ENCODE measurements at regions not wholly inside any gene's neighbourhood (a gene's known extent, or its start where the extent isn't known, plus 50 kb on each side); places are given as distances from the start of the nearest gene placed in this dataset.

GRCh38 chr14:30309405-30309804 is 249.6 kb upstream of the G2E3 start:
- Mint-ChIP-seq H3K36me3 (ENCODE audit: insufficient read depth, unreplicated experiment) (no peaks in the 10 kb centered on the region), H3K4me3 (ENCODE audit: unreplicated experiment) (no peak overlapping the region), H3K4me1 (ENCODE audit: insufficient read depth, unreplicated experiment) (no peaks in the 10 kb centered on the region), H3K27ac (ENCODE audit: low read depth, unreplicated experiment) (no peak overlapping the region), H3K27me3 (ENCODE audit: insufficient read depth, unreplicated experiment) (peaks cover 11% of the 10 kb centered on the region), H3K9me3 (ENCODE audit: unreplicated experiment) (no peaks in the 10 kb centered on the region)
- no TSS peak for BruUV-seq (replicated peaks)
- no peak for TF ChIP-seq CTCF (IDR thresholded peaks at IDR 0.05; ENCODE audit: unreplicated experiment)
- intact Hi-C loops (cut with micrococcal nuclease): no loop called here
- POLR2A ChIA-PET: no interaction called here
- CTCF ChIA-PET: interaction anchor here (1.0 kb wide), 1 partner anchor 26 kb away, joined by 4 read pairs; no protein-coding TSS in a partner anchor
- DNase-seq (ENCODE audit: unreplicated experiment): no peak

GRCh38 chr14:30312214-30312613 is 246.7 kb upstream of the G2E3 start:
- Mint-ChIP-seq H3K4me1 (ENCODE audit: insufficient read depth, unreplicated experiment) (no peaks in the 10 kb centered on the region), H3K27me3 (ENCODE audit: insufficient read depth, unreplicated experiment) (peaks cover 23% of the 10 kb centered on the region), H3K27ac (ENCODE audit: low read depth, unreplicated experiment) (no peak overlapping the region), H3K36me3 (ENCODE audit: insufficient read depth, unreplicated experiment) (no peaks in the 10 kb centered on the region), H3K4me3 (ENCODE audit: unreplicated experiment) (no peak overlapping the region), H3K9me3 (ENCODE audit: unreplicated experiment) (peaks cover 7% of the 10 kb centered on the region)
- BruUV-seq (replicated peaks): no TSS peak
- intact Hi-C loops (cut with micrococcal nuclease): no loop called here
- TF ChIP-seq CTCF (IDR thresholded peaks at IDR 0.05; ENCODE audit: unreplicated experiment): no peak
- CTCF ChIA-PET: interaction anchor here (1.1 kb wide), 1 partner anchor 130 kb away, joined by 4 read pairs; no protein-coding TSS in a partner anchor
- POLR2A ChIA-PET: interaction anchor here (0.6 kb wide), 1 partner anchor 874 kb away, joined by 3 read pairs; no protein-coding TSS in a partner anchor
- no peak for DNase-seq (ENCODE audit: unreplicated experiment)

GRCh38 chr14:30317729-30318128 is 241.2 kb upstream of the G2E3 start:
- no TSS peak for BruUV-seq (replicated peaks)
- DNase-seq (ENCODE audit: unreplicated experiment): no peak
- no peak for TF ChIP-seq CTCF (IDR thresholded peaks at IDR 0.05; ENCODE audit: unreplicated experiment)
- Mint-ChIP-seq H3K36me3 (ENCODE audit: insufficient read depth, unreplicated experiment) (no peaks in the 10 kb centered on the region), H3K4me1 (ENCODE audit: insufficient read depth, unreplicated experiment) (no peaks in the 10 kb centered on the region), H3K4me3 (ENCODE audit: unreplicated experiment) (no peak overlapping the region), H3K27ac (ENCODE audit: low read depth, unreplicated experiment) (no peak overlapping the region), H3K27me3 (ENCODE audit: insufficient read depth, unreplicated experiment) (peaks cover 12% of the 10 kb centered on the region), H3K9me3 (ENCODE audit: unreplicated experiment) (peaks cover 7% of the 10 kb centered on the region)
- ChIA-PET POLR2A (no interaction called here), CTCF (no interaction called here)
- intact Hi-C loops (cut with micrococcal nuclease): no loop called here

- no peak overlapping the region for H3K27ac Mint-ChIP-seq (ENCODE audit: low read depth, unreplicated experiment)
- CTCF ChIA-PET: interaction anchor here (0.7 kb wide), 1 partner anchor 8 kb away, joined by 3 read pairs; no protein-coding TSS in a partner anchor
- intact Hi-C loops (cut with micrococcal nuclease): no loop called here
These were observed 236.1 kb upstream of the G2E3 start for GRCh38 chr14:30322819-30323218.

More at GRCh38 chr14:30322819-30323218, 236.1 kb upstream of the G2E3 start:
- DNase-seq (ENCODE audit: unreplicated experiment): no peak
- POLR2A ChIA-PET: no interaction called here
- H3K9me3 Mint-ChIP-seq (ENCODE audit: unreplicated experiment): no peaks in the 10 kb centered on the region
- H3K4me3 Mint-ChIP-seq (ENCODE audit: unreplicated experiment): no peak overlapping the region
- H3K4me1 Mint-ChIP-seq (ENCODE audit: insufficient read depth, unreplicated experiment): no peaks in the 10 kb centered on the region
- no peak for TF ChIP-seq CTCF (IDR thresholded peaks at IDR 0.05; ENCODE audit: unreplicated experiment)
- no peaks in the 10 kb centered on the region for H3K36me3 Mint-ChIP-seq (ENCODE audit: insufficient read depth, unreplicated experiment)
- no TSS peak for BruUV-seq (replicated peaks)
- H3K27me3 Mint-ChIP-seq (ENCODE audit: insufficient read depth, unreplicated experiment): peaks cover 13% of the 10 kb centered on the region
